ENCODE measurements at regions not wholly inside any gene's neighbourhood (a gene's known extent, or its start where the extent isn't known, plus 50 kb on each side); places are given as distances from the start of the nearest gene placed in this dataset.

DNA sequence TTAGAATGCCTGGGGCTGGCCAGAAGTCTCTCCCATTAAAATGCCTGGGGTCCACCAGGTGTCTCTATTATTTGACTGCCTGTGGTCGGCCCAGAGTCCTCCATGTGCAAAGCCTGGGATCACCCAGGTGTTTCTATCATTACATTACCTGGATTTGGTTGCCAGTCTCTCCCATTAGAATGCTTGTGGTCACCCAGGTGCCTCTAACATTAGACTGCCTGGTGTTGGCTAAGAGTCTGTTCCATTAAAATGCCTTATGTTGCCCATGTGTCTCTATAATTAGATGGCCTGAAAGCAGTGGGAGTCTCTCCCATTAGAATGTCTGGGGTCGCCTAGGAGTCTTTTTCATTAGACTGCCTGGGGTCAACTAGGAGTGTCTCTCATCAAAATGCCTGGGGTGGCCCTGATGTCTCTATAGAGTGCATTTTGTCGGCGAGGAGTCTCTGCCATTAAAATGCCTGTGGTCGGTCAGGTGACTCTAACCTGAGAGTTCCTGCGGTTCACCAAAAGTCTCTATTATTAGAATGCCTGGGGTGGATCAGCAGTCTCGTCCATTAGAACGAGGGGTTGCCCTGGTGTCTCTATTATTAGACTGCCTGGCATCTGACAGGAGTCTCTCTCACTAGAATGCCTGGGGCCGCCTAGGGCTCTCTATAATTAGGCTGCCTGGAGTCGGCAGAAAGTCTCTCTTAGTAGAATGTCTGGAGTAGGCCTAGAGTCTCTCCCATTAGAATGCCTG, 1540.5 kb downstream of the UQCRFS1 start:
- DNase-seq = no peak

- DNase-seq = no peak
Observed at GRCh38 chr19:27671876-27672275, 1541.1 kb downstream of the UQCRFS1 start.

DNA sequence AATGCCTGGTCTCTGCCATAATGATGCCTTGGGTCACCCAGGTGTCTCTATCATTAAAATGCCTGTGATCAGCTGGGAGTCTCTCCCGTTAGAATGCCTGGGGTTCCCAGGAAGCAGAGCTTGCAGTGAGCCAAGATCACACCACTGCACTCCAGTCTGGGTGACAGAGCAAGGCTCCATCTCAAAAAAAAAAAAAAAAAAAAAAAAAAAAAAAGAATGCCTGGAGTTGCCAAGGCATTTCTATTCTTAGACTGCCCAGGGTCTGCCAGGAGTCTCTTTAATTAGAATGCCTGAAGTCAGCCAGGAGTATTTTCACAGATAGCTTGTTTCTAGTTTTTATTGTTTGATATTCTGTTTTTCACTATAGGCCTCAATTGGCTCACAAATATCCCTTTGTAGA, 1552.5 kb downstream of the UQCRFS1 start:
- DNase-seq = no peak

GRCh38 chr19:27657271-27658051, 1555.5 kb downstream of the UQCRFS1 start:
- DNase-seq = no peak

- DNase-seq = no peak
Observed at GRCh38 chr19:27654266-27654990, 1558.5 kb downstream of the UQCRFS1 start.

DNA sequence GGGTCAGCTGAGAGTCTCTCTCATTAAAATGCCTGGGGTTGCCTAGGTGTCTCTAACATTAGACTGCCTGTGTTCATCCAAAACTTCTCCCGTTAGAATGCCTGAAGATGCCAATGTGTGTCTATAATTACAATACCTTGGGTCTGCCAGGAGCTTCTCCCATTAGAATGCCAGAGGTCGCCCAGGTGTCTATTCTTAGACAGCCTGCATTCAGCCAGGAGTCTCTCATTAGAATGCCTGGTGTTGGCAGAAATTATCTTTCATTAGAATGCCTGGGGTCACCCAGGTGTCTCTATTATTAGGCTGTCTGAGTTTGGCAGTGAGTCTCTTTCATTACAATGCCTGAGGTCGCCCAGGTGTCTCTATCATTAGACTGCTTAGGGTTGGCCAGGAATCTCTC, 1560.2 kb downstream of the UQCRFS1 start:
- DNase-seq = no peak

DNA sequence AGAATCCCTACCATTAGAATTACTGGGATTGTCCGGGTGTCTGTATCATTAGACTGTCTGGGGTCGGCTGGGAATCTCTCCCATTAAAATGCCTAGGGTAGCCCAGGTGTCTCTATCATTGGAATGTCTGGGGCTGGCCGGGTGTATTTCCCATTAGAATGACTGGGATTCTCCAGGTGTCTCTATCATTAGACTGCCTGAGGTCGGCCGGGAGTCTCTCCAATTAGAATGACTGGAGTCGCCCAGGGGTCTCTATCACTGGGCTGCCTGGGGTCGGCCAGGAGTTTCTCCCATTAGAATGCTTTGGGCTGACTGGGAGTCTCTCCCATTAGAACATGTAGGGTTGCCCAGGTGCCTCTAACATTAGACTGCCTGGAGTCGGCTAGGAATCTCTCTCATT, 1560.7 kb downstream of the UQCRFS1 start:
- no peak for DNase-seq

- no peak for DNase-seq
Observed at GRCh38 chr19:27647423-27647822, 1565.5 kb downstream of the UQCRFS1 start.

DNA sequence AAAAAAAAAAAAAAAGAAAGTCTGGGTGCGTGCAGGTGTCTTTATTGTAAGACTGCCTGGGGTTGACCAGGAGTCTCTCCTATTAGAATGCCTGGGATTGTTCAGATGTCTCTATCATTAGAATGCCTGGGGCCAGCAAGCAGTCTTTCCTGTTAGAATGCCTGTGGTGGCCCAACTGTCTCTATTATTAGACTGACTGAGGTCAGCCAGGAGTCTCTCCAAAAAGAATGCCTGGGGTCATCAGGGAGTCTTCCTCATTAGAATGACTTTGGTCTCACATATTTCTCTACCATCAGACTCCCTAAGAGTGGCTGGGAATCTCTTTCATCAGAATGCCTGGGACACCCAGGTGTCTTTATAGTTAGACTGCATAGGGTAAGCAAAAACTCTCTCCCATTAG, 1577.5 kb downstream of the UQCRFS1 start:
- DNase-seq = no peak

GRCh38 chr19:27618006-27618405, 1594.9 kb downstream of the UQCRFS1 start:
- no peak for DNase-seq

GRCh38 chr19:27580906-27581305, 1632.0 kb downstream of the UQCRFS1 start:
- DNase-seq = no peak
